ENCODE measurements at regions not wholly inside any gene's neighbourhood (a gene's known extent, or its start where the extent isn't known, plus 50 kb on each side); places are given as distances from the start of the nearest gene placed in this dataset.

- no peak for DNase-seq
These were observed 243.3 kb downstream of the FAM43A start for GRCh38 chr3:194928831-194929577.

GRCh38 chr3:194929578-194929960, 243.9 kb downstream of the FAM43A start:
- DNase-seq, result no peak

GRCh38 chr3:194930377-194931204, 244.9 kb downstream of the FAM43A start:
- no peak for DNase-seq

- DNase-seq, result no peak
These were observed 245.7 kb downstream of the FAM43A start for GRCh38 chr3:194931347-194931746.

- DNase-seq, result no peak
These were observed 246.2 kb downstream of the FAM43A start for GRCh38 chr3:194931865-194932264.

- no peak for DNase-seq
These were observed 247.8 kb downstream of the FAM43A start for GRCh38 chr3:194933465-194933864.

GRCh38 chr3:194935061-194935460, 249.4 kb downstream of the FAM43A start:
- DNase-seq, result no peak

GRCh38 chr3:194935632-194936470, 250.2 kb downstream of the FAM43A start:
- DNase-seq, result no peak

GRCh38 chr3:194936659-194937058, 251.0 kb downstream of the FAM43A start:
- no peak for DNase-seq

GRCh38 chr3:194937144-194937543, 251.5 kb downstream of the FAM43A start:
- no peak for DNase-seq

- no peak for DNase-seq
These were observed 252.2 kb downstream of the FAM43A start for GRCh38 chr3:194937882-194938321.

GRCh38 chr3:194938845-194939531, 253.3 kb downstream of the FAM43A start:
- DNase-seq, result no peak

GRCh38 chr3:194939532-194939909, 253.8 kb downstream of the FAM43A start:
- DNase-seq, result no peak

- no peak for DNase-seq
These were observed 254.5 kb downstream of the FAM43A start for GRCh38 chr3:194939949-194940770.

- DNase-seq, result no peak
These were observed 255.8 kb downstream of the FAM43A start for GRCh38 chr3:194941360-194941955.

GRCh38 chr3:194941956-194942511, 256.4 kb downstream of the FAM43A start:
- no peak for DNase-seq

GRCh38 chr3:194944526-194944925, 258.8 kb downstream of the FAM43A start:
- no peak for DNase-seq

GRCh38 chr3:194945508-194945907, 259.8 kb downstream of the FAM43A start:
- DNase-seq, result no peak

- no peak for DNase-seq
These were observed 260.4 kb downstream of the FAM43A start for GRCh38 chr3:194946091-194946490.

GRCh38 chr3:194949592-194949991, 263.9 kb downstream of the FAM43A start:
- no peak for DNase-seq
